K562 (cell line): ENCODE measurements at regions not wholly inside any gene's neighbourhood (a gene's known extent, or its start where the extent isn't known, plus 50 kb on each side); places are given as distances from the start of the nearest gene placed in this dataset.

Experiments
- ATAC-seq: fragments of 200-7000 bp; cut with Tn5 transposase; 3 replicates; pipeline ENCODE4 v1.9.1; 2020; ENCODE audit warnings: moderate library complexity
- BruUV-seq: library from RNA; stranded (reverse); fragments of 400-500 nt; replicated peaks from 2 replicates; lab custom pipeline; 2021; lab: Mats Ljungman, UMichigan
- CTCF ChIA-PET: fragments of 300-600 bp; formaldehyde crosslinking; extraction: SDS; loops from one replicate; lab custom pipeline; 2021; ENCODE audit warnings: low intra/inter-chr PET ratio; lab: Yijun Ruan, JAX
- POLR2A ChIA-PET: fragments of 300-600, 350-650 bp; sonication (Branson Sonifier 250); formaldehyde crosslinking; extraction: SDS; loops from one replicate; lab custom pipeline; 2021; ENCODE audit warnings: antibody characterized with exemption, inconsistent platforms; lab: Yijun Ruan, JAX
- DNase-seq, 4 experiments: peaks; one replicate each; pipeline versions ENCODE4 v3.0.0 to v3.0.0-alpha.2; 2011 to 2018; ENCODE audit warnings: low spot score in 3 of 4, mixed read lengths in 3 of 4; ENCODE audit errors: extremely low read depth in 1 of 4
- FAIRE-seq: peaks from 2 replicates; lab custom pipeline; 2011; peaks lifted over from hg19 to GRCh38; lab: Jason Lieb, UNC
- H2AFZ ChIP-seq: 2 replicates; pipeline ENCODE4 v1.6.0; 2011; ENCODE audit warnings: low read depth, low read length, control low read depth, inconsistent platforms
- H3K27ac ChIP-seq: fragments of 200-600 bp; 3 replicates; pipeline ENCODE4 v1.8.0; 2011; ENCODE audit warnings: low read depth, mild to moderate bottlenecking, control low read depth, inconsistent platforms, low read length, moderate library complexity, mixed read lengths; ENCODE audit errors: extremely low read depth
- H3K27me3 ChIP-seq, 2 experiments: fragments of 300-600 bp in 1 of 2; 2 replicates in 1 of 2; 3 replicates in 1 of 2; pipeline versions ENCODE4 v1.6.0 to v1.8.0; 2011; ENCODE audit warnings: inconsistent platforms in 2 of 2, low read length in 2 of 2, mild to moderate bottlenecking in 1 of 2, mixed read lengths in 1 of 2, moderate library complexity in 1 of 2; ENCODE audit not compliant: control insufficient read depth in 2 of 2, insufficient read depth in 2 of 2
- H3K36me3 ChIP-seq: fragments of 300-600 bp; 3 replicates; pipeline ENCODE4 v1.8.0; 2011; ENCODE audit warnings: mild to moderate bottlenecking, low read length, inconsistent platforms; ENCODE audit not compliant: control insufficient read depth, insufficient read depth
- H3K4me1 ChIP-seq, 2 experiments: fragments of 200-600 bp in 1 of 2; replicated peaks in 1 of 2; 2 replicates in 1 of 2; 3 replicates in 1 of 2; pipeline versions ENCODE4 v1.5.1 to v1.8.0; 2011; ENCODE audit warnings: inconsistent platforms in 2 of 2, low read length in 2 of 2, mild to moderate bottlenecking in 1 of 2, mixed read lengths in 1 of 2, moderate library complexity in 1 of 2; ENCODE audit not compliant: control insufficient read depth in 2 of 2, insufficient read depth in 2 of 2
- H3K4me2 ChIP-seq: 2 replicates; pipeline ENCODE4 v1.6.1; 2011; ENCODE audit warnings: low read length, control low read depth, inconsistent platforms, mixed read lengths; ENCODE audit not compliant: insufficient read depth
- H3K4me3 ChIP-seq: fragments of 200-600 bp; sonication (generic), shearing (Covaris generic); 2 replicates; pipeline ENCODE4 v1.5.1; 2016; ENCODE audit warnings: control low read depth, inconsistent platforms
- H3K79me2 ChIP-seq: fragments of 200-600 bp; 3 replicates; pipeline ENCODE4 v1.8.0; 2011; ENCODE audit warnings: low read length, inconsistent platforms; ENCODE audit not compliant: control insufficient read depth, insufficient read depth
- H3K9ac ChIP-seq, 2 experiments: 2 replicates each; pipeline versions ENCODE4 v1.6.0 to v1.6.1; 2011; ENCODE audit warnings: low read depth in 2 of 2, low read length in 2 of 2, control low read depth in 1 of 2, inconsistent platforms in 1 of 2, mild to moderate bottlenecking in 1 of 2, mixed read lengths in 1 of 2; ENCODE audit not compliant: insufficient read depth in 1 of 2
- H3K9me1 ChIP-seq: one replicate; pipeline ENCODE4 v1.6.0; 2011; ENCODE audit warnings: inconsistent platforms, mild to moderate bottlenecking, low read length, moderate library complexity; ENCODE audit not compliant: control insufficient read depth, insufficient read depth
- H3K9me3 ChIP-seq: replicated peaks from 2 replicates; pipeline ENCODE4 v1.5.1; 2011; ENCODE audit warnings: low read depth, low read length, inconsistent platforms; ENCODE audit not compliant: control insufficient read depth, insufficient read depth
- H4K20me1 ChIP-seq: replicated peaks from 2 replicates; pipeline ENCODE4 v1.6.1; 2011; ENCODE audit warnings: low read length, inconsistent platforms, mixed read lengths; ENCODE audit not compliant: control insufficient read depth, insufficient read depth
- HDGF ChIP-seq: fragments of 450-650 bp; IDR thresholded peaks from 2 replicates; pipeline ENCODE4 v1.6.1; 2016
- ZNF384 ChIP-seq: IDR thresholded peaks from 2 replicates; pipeline ENCODE4 v1.6.1; 2012; ENCODE audit warnings: low read depth, low read length, improper control_type of control experiment
- WGBS: fragments of 100-300 bp; shearing (Covaris generic); methylation state at CpG from one replicate; pipeline ENCODE4 v1.1.6; 2016; ENCODE audit warnings: low coverage, mixed read lengths; ENCODE audit not compliant: insufficient coverage; ENCODE audit errors: missing lambda C conversion rate; 5-methylcytosine and 5-hydroxymethylcytosine counted together
- in situ Hi-C: fragments of 300-500 bp; cut with MboI; formaldehyde crosslinking; loops from 4 replicates; pipeline ENCODE4 v1.15.0; 2018; ENCODE audit warnings: inconsistent platforms, mixed read lengths
- intact Hi-C: fragments of 100-400 bp; cut with micrococcal nuclease; formaldehyde crosslinking; loops from 2 replicates; pipeline ENCODE4 v1.14.2; 2022
- TF ChIP-seq, protein P1 (sequence below), 3 experiments: IDR thresholded peaks in 2 of 3; conservative IDR thresholded peaks in 1 of 3; 2 replicates each; pipeline ENCODE4 v1.5.1; 2011 to 2012; ENCODE audit warnings: low read length in 3 of 3, mild to moderate bottlenecking in 3 of 3, control low read depth in 2 of 3, improper control_type of control experiment in 1 of 3, inconsistent platforms in 1 of 3, low read depth in 1 of 3, mixed read lengths in 1 of 3, moderate library complexity in 1 of 3; ENCODE audit not compliant: insufficient read depth in 2 of 3

GRCh38 chr5:152514827-152515397, 109.8 kb upstream of the NMUR2 start:
- intact Hi-C loops = loop anchor here (5.0 kb wide), 1 partner anchor 368 kb away; no protein-coding TSS in a partner anchor
- H3K9ac ChIP-seq = no peak overlapping the region
- no peak overlapping the region for H3K4me3 ChIP-seq
- no peak overlapping the region for H2AFZ ChIP-seq
- POLR2A ChIA-PET = no interaction called here
- no peak overlapping the region for H3K4me2 ChIP-seq
- TF ChIP-seq, protein P1, sequence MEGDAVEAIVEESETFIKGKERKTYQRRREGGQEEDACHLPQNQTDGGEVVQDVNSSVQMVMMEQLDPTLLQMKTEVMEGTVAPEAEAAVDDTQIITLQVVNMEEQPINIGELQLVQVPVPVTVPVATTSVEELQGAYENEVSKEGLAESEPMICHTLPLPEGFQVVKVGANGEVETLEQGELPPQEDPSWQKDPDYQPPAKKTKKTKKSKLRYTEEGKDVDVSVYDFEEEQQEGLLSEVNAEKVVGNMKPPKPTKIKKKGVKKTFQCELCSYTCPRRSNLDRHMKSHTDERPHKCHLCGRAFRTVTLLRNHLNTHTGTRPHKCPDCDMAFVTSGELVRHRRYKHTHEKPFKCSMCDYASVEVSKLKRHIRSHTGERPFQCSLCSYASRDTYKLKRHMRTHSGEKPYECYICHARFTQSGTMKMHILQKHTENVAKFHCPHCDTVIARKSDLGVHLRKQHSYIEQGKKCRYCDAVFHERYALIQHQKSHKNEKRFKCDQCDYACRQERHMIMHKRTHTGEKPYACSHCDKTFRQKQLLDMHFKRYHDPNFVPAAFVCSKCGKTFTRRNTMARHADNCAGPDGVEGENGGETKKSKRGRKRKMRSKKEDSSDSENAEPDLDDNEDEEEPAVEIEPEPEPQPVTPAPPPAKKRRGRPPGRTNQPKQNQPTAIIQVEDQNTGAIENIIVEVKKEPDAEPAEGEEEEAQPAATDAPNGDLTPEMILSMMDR (IDR thresholded peaks at IDR 0.05 in 2 of 3, conservative IDR thresholded peaks at IDR 0.05 in 1 of 3; ENCODE audit: insufficient read depth in 2 of 3, low read depth in 1 of 3, low read length in 3 of 3) = peak in 2 of 3 experiments; percentile 22 to 43; a peak in 2 of 6 replicates
- TF ChIP-seq HDGF = no peak
- peak; percentile 86 for TF ChIP-seq ZNF384
- TF ChIP-seq, all 486 proteins: peak for 2
- in situ Hi-C loops = no loop called here
- no peaks in the 10 kb centered on the region for H3K4me1 ChIP-seq
- no peaks in the 10 kb centered on the region for H3K79me2 ChIP-seq
- peak; percentile 56; the same call in 2 of the 3 replicates for ATAC-seq
- H4K20me1 ChIP-seq = no peaks in the 10 kb centered on the region
- FAIRE-seq = peak; percentile 61
- no TSS peak for BruUV-seq
- H3K9me3 ChIP-seq = no peaks in the 10 kb centered on the region
- H3K27me3 ChIP-seq = no peaks in the 10 kb centered on the region
- no peaks in the 10 kb centered on the region for H3K36me3 ChIP-seq
- CTCF ChIA-PET = interaction anchor here (0.6 to 0.7 kb wide), 5 partner anchors 372 to 1695 kb away, joined by 3 to 9 read pairs (median 5); no protein-coding TSS in a partner anchor
- no peak overlapping the region for H3K27ac ChIP-seq
- 4% methylated on average over 2 of the region's 2 CpGs for WGBS
- H3K9me1 ChIP-seq = no peaks in the 10 kb centered on the region
- DNase-seq = peak in 2 of 4 experiments; percentile 17 to 32
